ENCODE measurements at regions not wholly inside any gene's neighbourhood (a gene's known extent, or its start where the extent isn't known, plus 50 kb on each side); places are given as distances from the start of the nearest gene placed in this dataset.

DNA sequence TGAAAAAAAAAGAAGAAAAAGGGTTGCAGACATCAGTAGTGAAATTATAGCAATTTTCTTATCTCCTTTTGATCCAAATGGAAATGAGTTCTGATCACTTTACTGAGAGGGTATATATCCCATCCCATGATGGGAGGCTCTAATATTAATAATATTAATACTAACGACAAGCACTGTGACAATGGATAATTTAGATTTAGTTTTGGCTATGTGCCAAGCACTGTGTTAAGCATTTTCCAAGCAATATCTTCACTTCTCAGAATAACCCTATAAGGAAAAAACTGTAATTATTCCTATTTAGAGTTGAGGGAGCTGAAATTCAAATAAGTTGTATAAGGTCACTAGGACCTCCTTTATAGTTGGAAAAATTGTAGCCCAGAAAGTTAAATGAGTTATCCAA, 58.4 kb upstream of the ASTN2 start:
- Histone ChIP-seq H3K4me2 (ENCODE audit: insufficient read depth, low read length) (no peak overlapping the region), H2AFZ (ENCODE audit: low read depth, low read length) (no peak overlapping the region), H3K9ac (replicated peaks; ENCODE audit: extremely low read depth, insufficient read depth, low read length) (no peak overlapping the region), H3K9me3 (replicated peaks; ENCODE audit: control insufficient read depth, insufficient read depth, low read length) (no peaks in the 10 kb centered on the region), H3K27ac (ENCODE audit: insufficient read depth, low read depth, low read length) (no peak overlapping the region), H3K9me1 (replicated peaks; ENCODE audit: control insufficient read depth, extremely low read depth, insufficient read depth, low read length) (no peaks in the 10 kb centered on the region), H3K4me1 (ENCODE audit: control insufficient read depth, extremely low read depth, insufficient read depth, low read length) (no peaks in the 10 kb centered on the region), H4K20me1 (replicated peaks; ENCODE audit: control insufficient read depth, extremely low read depth, insufficient read depth, low read length) (no peaks in the 10 kb centered on the region), H3K36me3 (ENCODE audit: control insufficient read depth in 2 of 2, extremely low read depth in 1 of 2, insufficient read depth in 2 of 2, low read length in 2 of 2) (no peaks in the 10 kb centered on the region), H3K79me2 (ENCODE audit: control insufficient read depth, insufficient read depth, low read length) (no peaks in the 10 kb centered on the region), H3K27me3 (ENCODE audit: control insufficient read depth in 2 of 2, insufficient read depth in 2 of 2, low read length in 2 of 2) (no peaks in the 10 kb centered on the region), H3K4me3 (replicated peaks in 1 of 3; ENCODE audit: insufficient read depth in 1 of 3, low read depth in 1 of 3, low read length in 3 of 3) (no peak overlapping the region)
- intact Hi-C loops (cut with micrococcal nuclease) (no loop called here), dilution Hi-C loops (cut with MboI; ENCODE audit: extremely low pct_ligation_motif_present, low sequenced_read_pairs) (no loop called here)
- DNase-seq (ENCODE audit: low read depth, low spot score) (no peak), FAIRE-seq (no peak)
- no TSS peak for BruUV-seq (replicated peaks)
- ChIA-PET CTCF (interaction anchor here (0.8 kb wide), 1 partner anchor 14 kb away, joined by 3 read pairs; no protein-coding TSS in a partner anchor), POLR2A (no interaction called here)
- TF ChIP-seq GATA2 (IDR thresholded peaks at IDR 0.05; ENCODE audit: insufficient read depth, insufficient read length, low read depth, low read length) = no peak

DNA sequence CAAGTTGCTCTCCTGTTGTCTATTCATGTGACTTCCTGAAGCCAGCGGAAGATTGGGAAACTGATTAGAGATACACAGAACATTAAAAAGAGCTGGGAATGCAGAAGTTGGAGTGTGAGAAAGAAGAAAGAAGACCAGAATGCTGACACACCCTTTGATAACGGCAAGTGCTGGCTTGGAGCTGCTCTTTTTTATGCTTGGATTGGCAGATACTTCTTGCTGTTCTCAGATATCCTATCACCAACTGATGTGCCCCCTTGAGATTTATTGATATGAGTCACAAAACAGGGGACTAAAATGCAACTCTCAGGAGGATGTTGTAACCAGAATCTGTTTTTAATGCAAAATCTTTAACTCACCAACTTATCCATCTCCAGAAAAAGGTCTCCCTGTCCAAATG, 56.0 kb upstream of the ASTN2 start:
- H3K4me2 ChIP-seq (ENCODE audit: insufficient read depth, low read length) = no peak overlapping the region
- intact Hi-C loops (cut with micrococcal nuclease) (no loop called here), dilution Hi-C loops (cut with MboI; ENCODE audit: extremely low pct_ligation_motif_present, low sequenced_read_pairs) (no loop called here)
- ChIA-PET CTCF (no interaction called here), POLR2A (no interaction called here)
- H3K4me1 ChIP-seq (ENCODE audit: control insufficient read depth, extremely low read depth, insufficient read depth, low read length) = no peaks in the 10 kb centered on the region
- H3K9me3 ChIP-seq (replicated peaks; ENCODE audit: control insufficient read depth, insufficient read depth, low read length) = no peaks in the 10 kb centered on the region
- no peaks in the 10 kb centered on the region for H4K20me1 ChIP-seq (replicated peaks; ENCODE audit: control insufficient read depth, extremely low read depth, insufficient read depth, low read length)
- H3K79me2 ChIP-seq (ENCODE audit: control insufficient read depth, insufficient read depth, low read length) = no peaks in the 10 kb centered on the region
- no TSS peak for BruUV-seq (replicated peaks)
- H3K9ac ChIP-seq (replicated peaks; ENCODE audit: extremely low read depth, insufficient read depth, low read length) = no peak overlapping the region
- no peak for TF ChIP-seq FOS (IDR thresholded peaks at IDR 0.05; ENCODE audit: borderline replicate concordance, insufficient read depth, low read length)
- no peak for TF ChIP-seq POLR2AphosphoS5 (IDR thresholded peaks at IDR 0.05; ENCODE audit: insufficient read depth, low read depth, low read length)
- TF ChIP-seq, protein P1, sequence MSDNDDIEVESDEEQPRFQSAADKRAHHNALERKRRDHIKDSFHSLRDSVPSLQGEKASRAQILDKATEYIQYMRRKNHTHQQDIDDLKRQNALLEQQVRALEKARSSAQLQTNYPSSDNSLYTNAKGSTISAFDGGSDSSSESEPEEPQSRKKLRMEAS (IDR thresholded peaks at IDR 0.05; ENCODE audit: insufficient read depth, insufficient read length) = no peak
- no peak for TF ChIP-seq JUN (IDR thresholded peaks at IDR 0.05; ENCODE audit: borderline replicate concordance, insufficient read depth, insufficient read length, low read depth)
- TF ChIP-seq EZH2 (IDR thresholded peaks at IDR 0.05; ENCODE audit: borderline replicate concordance, low read depth, low read length, severe bottlenecking) = no peak
- TF ChIP-seq GATA2 (IDR thresholded peaks at IDR 0.05; ENCODE audit: insufficient read depth, insufficient read length, low read depth, low read length) = no peak
- H2AFZ ChIP-seq (ENCODE audit: low read depth, low read length) = no peak overlapping the region
- DNase-seq (ENCODE audit: low read depth, low spot score) = no peak
- no peak for FAIRE-seq
- H3K9me1 ChIP-seq (replicated peaks; ENCODE audit: control insufficient read depth, extremely low read depth, insufficient read depth, low read length) = no peaks in the 10 kb centered on the region
- no peak overlapping the region for H3K4me3 ChIP-seq (replicated peaks in 1 of 3; ENCODE audit: insufficient read depth in 1 of 3, low read depth in 1 of 3, low read length in 3 of 3)
- no peak overlapping the region for H3K27ac ChIP-seq (ENCODE audit: insufficient read depth, low read depth, low read length)
- H3K27me3 ChIP-seq (ENCODE audit: control insufficient read depth in 2 of 2, insufficient read depth in 2 of 2, low read length in 2 of 2) = no peaks in the 10 kb centered on the region
- no peaks in the 10 kb centered on the region for H3K36me3 ChIP-seq (ENCODE audit: control insufficient read depth in 2 of 2, extremely low read depth in 1 of 2, insufficient read depth in 2 of 2, low read length in 2 of 2)
